Naive thymus-derived CD4-positive, alpha-beta T cell (primary cell): ENCODE measurements at regions not wholly inside any gene's neighbourhood (a gene's known extent, or its start where the extent isn't known, plus 50 kb on each side); places are given as distances from the start of the nearest gene placed in this dataset.

ENCODE experiments used
- ATAC-seq: fragments of 150-1000 bp; cut with Tn5 transposase; 2 replicates; pipeline ENCODE4 v1.10.0; 2021; ENCODE audit warnings: mild to moderate bottlenecking, moderate library complexity
- CTCF ChIA-PET: fragments of 350-600 bp; sonication (Branson Sonifier 250); formaldehyde crosslinking; loops from one replicate; lab custom pipeline; 2021; ENCODE audit warnings: antibody characterized with exemption; lab: Charles Lee
- POLR2A ChIA-PET: fragments of 350-600 bp; sonication (Branson Sonifier 250); formaldehyde crosslinking; loops from one replicate; lab custom pipeline; 2021; ENCODE audit warnings: antibody characterized with exemption, inconsistent platforms; lab: Charles Lee
- DNase-seq, 9 donors: peaks; one replicate each; pipeline versions ENCODE4 v3.0.0 to v3.0.0-alpha.2; 2020 to 2022; ENCODE audit warnings: mixed read lengths in 1 of 9
- H3K27ac ChIP-seq: one replicate; pipeline ENCODE4 v1.7.0; 2013; ENCODE audit warnings: mild to moderate bottlenecking, low read depth, low read length, moderate library complexity
- H3K27me3 ChIP-seq, 2 donors: one replicate each; pipeline ENCODE4 v1.7.0; 2013; ENCODE audit warnings: low read length in 2 of 2, mild to moderate bottlenecking in 2 of 2, moderate library complexity in 2 of 2; ENCODE audit not compliant: control insufficient read depth in 2 of 2, insufficient read depth in 2 of 2
- H3K36me3 ChIP-seq, 3 experiments: 1 replicate in 2 of 3; 2 replicates in 1 of 3; pipeline ENCODE4 v1.7.0; 2013; ENCODE audit warnings: low read length in 3 of 3, mild to moderate bottlenecking in 3 of 3, moderate library complexity in 1 of 3; ENCODE audit not compliant: insufficient read depth in 3 of 3, control insufficient read depth in 2 of 3
- H3K4me1 ChIP-seq, 2 donors: one replicate each; pipeline ENCODE4 v1.7.0; 2013; ENCODE audit warnings: low read length in 2 of 2, mild to moderate bottlenecking in 2 of 2, moderate library complexity in 1 of 2; ENCODE audit not compliant: control insufficient read depth in 2 of 2, insufficient read depth in 2 of 2
- H3K4me3 ChIP-seq: 2 replicates; pipeline ENCODE4 v1.7.0; 2013; ENCODE audit warnings: mild to moderate bottlenecking, low read length
- H3K9me3 ChIP-seq, 3 experiments: 1 replicate in 2 of 3; 2 replicates in 1 of 3; pipeline ENCODE4 v1.7.0; 2013; ENCODE audit warnings: low read length in 3 of 3; ENCODE audit not compliant: control insufficient read depth in 2 of 3
- H3K27ac Mint-ChIP-seq, 9 donors: one replicate each; pipeline ENCODE4 v1.8.0; 2020 to 2022; ENCODE audit warnings: mixed read lengths in 9 of 9, mild to moderate bottlenecking in 8 of 9, moderate library complexity in 5 of 9, inconsistent platforms in 2 of 9
- H3K27me3 Mint-ChIP-seq, 5 donors: one replicate each; pipeline ENCODE4 v1.8.0; 2021 to 2022; ENCODE audit warnings: mixed read lengths in 5 of 5, mild to moderate bottlenecking in 1 of 5
- H3K36me3 Mint-ChIP-seq, 5 donors: one replicate each; pipeline ENCODE4 v1.8.0; 2020 to 2022; ENCODE audit warnings: mixed read lengths in 5 of 5, mild to moderate bottlenecking in 3 of 5, inconsistent platforms in 1 of 5
- H3K4me1 Mint-ChIP-seq, 7 donors: one replicate each; pipeline ENCODE4 v1.8.0; 2020 to 2022; ENCODE audit warnings: mixed read lengths in 7 of 7, mild to moderate bottlenecking in 3 of 7, inconsistent platforms in 1 of 7
- H3K4me3 Mint-ChIP-seq, 10 donors: one replicate each; pipeline ENCODE4 v1.8.0; 2020 to 2022; ENCODE audit warnings: mild to moderate bottlenecking in 10 of 10, mixed read lengths in 10 of 10, moderate library complexity in 6 of 10, inconsistent platforms in 2 of 10
- H3K9me3 Mint-ChIP-seq, 11 donors: one replicate each; pipeline ENCODE4 v1.8.0; 2020 to 2022; ENCODE audit warnings: mixed read lengths in 11 of 11, mild to moderate bottlenecking in 4 of 11, inconsistent platforms in 1 of 11, moderate library complexity in 1 of 11
- intact Hi-C, 2 donors: fragments of 100-400 bp; cut with micrococcal nuclease; formaldehyde crosslinking; loops; one replicate each; pipeline ENCODE4 v1.15.1; 2023

DNA sequence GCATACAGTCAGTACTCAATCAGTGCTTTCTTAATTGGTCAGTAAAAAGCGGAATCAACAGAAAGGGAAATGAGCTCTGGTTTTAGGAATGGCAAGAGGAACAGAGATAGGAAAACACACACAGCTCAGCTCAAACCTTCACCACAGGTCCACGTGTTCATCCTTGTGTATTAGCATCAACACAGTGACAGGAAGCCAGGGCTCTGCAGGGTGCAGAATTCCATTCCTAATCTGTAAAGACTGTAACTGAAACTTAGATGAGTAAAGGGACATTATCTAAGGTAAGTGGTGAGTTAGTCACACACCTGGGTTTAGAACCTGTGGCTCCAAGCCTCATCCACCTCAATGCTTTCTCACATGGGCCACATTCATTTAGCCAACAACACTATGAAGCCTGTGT, 1242.2 kb upstream of the TMEM132C start:
- H3K4me3 Mint-ChIP-seq: no peak overlapping the region
- Histone ChIP-seq H3K36me3 (no peaks in the 10 kb centered on the region), H3K4me1 (no peaks in the 10 kb centered on the region), H3K4me3 (no peak overlapping the region), H3K9me3 (no peaks in the 10 kb centered on the region), H3K27ac (no peak overlapping the region), H3K27me3 (no peaks in the 10 kb centered on the region)
- no peaks in the 10 kb centered on the region for H3K36me3 Mint-ChIP-seq
- DNase-seq (no peak), ATAC-seq (no peak)
- H3K9me3 Mint-ChIP-seq: peaks cover 0 to 13% (median 0%) of the 10 kb centered on the region in 11 donors
- ChIA-PET POLR2A (no interaction called here), CTCF (no interaction called here)
- peaks cover 0 to 9% (median 5%) of the 10 kb centered on the region in 5 donors for H3K27me3 Mint-ChIP-seq
- no peaks in the 10 kb centered on the region for H3K4me1 Mint-ChIP-seq
- H3K27ac Mint-ChIP-seq: no peak overlapping the region
- intact Hi-C loops: no loop called here

DNA sequence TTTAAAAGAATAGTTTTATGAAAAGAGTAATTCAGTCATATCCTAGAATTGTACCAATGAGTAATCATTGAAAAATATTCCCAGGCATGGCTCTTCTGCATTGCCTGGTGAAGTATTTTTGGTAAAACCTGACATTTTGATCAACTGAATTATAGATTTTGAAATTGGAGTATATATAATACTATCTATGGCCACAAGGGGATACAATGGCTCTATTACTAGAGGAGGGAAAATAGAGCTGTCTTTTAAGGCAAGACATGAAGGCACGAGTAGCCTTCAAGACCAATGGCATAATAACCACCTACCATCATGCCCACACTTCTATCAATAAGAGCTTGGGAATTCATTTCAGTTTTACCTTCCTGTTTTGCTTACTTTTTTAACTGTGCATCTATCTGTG, 1241.4 kb upstream of the TMEM132C start:
- DNase-seq (no peak), ATAC-seq (no peak)
- Histone ChIP-seq H3K27me3 (no peaks in the 10 kb centered on the region), H3K4me3 (no peak overlapping the region), H3K27ac (no peak overlapping the region), H3K9me3 (no peaks in the 10 kb centered on the region), H3K4me1 (no peaks in the 10 kb centered on the region), H3K36me3 (no peaks in the 10 kb centered on the region)
- H3K4me1 Mint-ChIP-seq: no peaks in the 10 kb centered on the region
- peaks cover 0 to 9% (median 5%) of the 10 kb centered on the region in 5 donors for H3K27me3 Mint-ChIP-seq
- POLR2A ChIA-PET: no interaction called here
- CTCF ChIA-PET: no interaction called here
- H3K36me3 Mint-ChIP-seq: no peaks in the 10 kb centered on the region
- H3K27ac Mint-ChIP-seq: no peak overlapping the region
- peaks cover 0 to 13% (median 0%) of the 10 kb centered on the region in 11 donors for H3K9me3 Mint-ChIP-seq
- intact Hi-C loops: no loop called here
- H3K4me3 Mint-ChIP-seq: no peak overlapping the region

GRCh38 chr12:127035011-127035879, 1231.7 kb upstream of the TMEM132C start:
- no peak overlapping the region for H3K4me3 Mint-ChIP-seq
- H3K36me3 Mint-ChIP-seq: no peaks in the 10 kb centered on the region
- Histone ChIP-seq H3K9me3 (no peaks in the 10 kb centered on the region), H3K4me1 (no peaks in the 10 kb centered on the region), H3K27me3 (no peaks in the 10 kb centered on the region), H3K36me3 (no peaks in the 10 kb centered on the region), H3K4me3 (no peak overlapping the region), H3K27ac (no peak overlapping the region)
- H3K4me1 Mint-ChIP-seq: no peaks in the 10 kb centered on the region
- POLR2A ChIA-PET: no interaction called here
- peaks cover 0 to 15% (median 0%) of the 10 kb centered on the region in 5 donors for H3K27me3 Mint-ChIP-seq
- no peaks in the 10 kb centered on the region for H3K9me3 Mint-ChIP-seq
- ATAC-seq: no peak
- no peak for DNase-seq
- intact Hi-C loops: no loop called here
- CTCF ChIA-PET: no interaction called here
- H3K27ac Mint-ChIP-seq: no peak overlapping the region

- H3K4me1 Mint-ChIP-seq: peaks cover 0 to 1% (median 0%) of the 10 kb centered on the region in 7 donors
- intact Hi-C loops: no loop called here
- Histone ChIP-seq H3K36me3 (no peaks in the 10 kb centered on the region), H3K9me3 (no peaks in the 10 kb centered on the region), H3K27me3 (no peaks in the 10 kb centered on the region), H3K4me1 (no peaks in the 10 kb centered on the region), H3K4me3 (no peak overlapping the region), H3K27ac (no peak overlapping the region)
- no peak for ATAC-seq
- peaks cover 0 to 25% (median 3%) of the 10 kb centered on the region in 5 donors for H3K27me3 Mint-ChIP-seq
- H3K9me3 Mint-ChIP-seq: peaks cover 0 to 2% (median 0%) of the 10 kb centered on the region in 11 donors
- no peak overlapping the region for H3K27ac Mint-ChIP-seq
- CTCF ChIA-PET: no interaction called here
- H3K4me3 Mint-ChIP-seq: no peak overlapping the region
- no peak for DNase-seq
- no peaks in the 10 kb centered on the region for H3K36me3 Mint-ChIP-seq
- POLR2A ChIA-PET: no interaction called here
These were observed 1228.8 kb upstream of the TMEM132C start for GRCh38 chr12:127038152-127038551.

- no peaks in the 10 kb centered on the region for H3K4me1 ChIP-seq
- ATAC-seq: no peak
- H3K36me3 ChIP-seq: no peaks in the 10 kb centered on the region
- intact Hi-C loops: no loop called here
- ChIA-PET CTCF (no interaction called here), POLR2A (no interaction called here)
- H3K27me3 ChIP-seq: no peaks in the 10 kb centered on the region
- H3K9me3 ChIP-seq: no peaks in the 10 kb centered on the region
- DNase-seq: no peak
- Mint-ChIP-seq H3K27ac (no peak overlapping the region), H3K4me3 (no peak overlapping the region), H3K4me1 (peaks cover 0 to 1% (median 0%) of the 10 kb centered on the region in 7 donors), H3K27me3 (peaks cover 0 to 23% (median 3%) of the 10 kb centered on the region in 5 donors), H3K36me3 (no peaks in the 10 kb centered on the region), H3K9me3 (peaks cover 0 to 2% (median 0%) of the 10 kb centered on the region in 11 donors)
- H3K4me3 ChIP-seq: no peak overlapping the region
- H3K27ac ChIP-seq: no peak overlapping the region
These were observed 1228.2 kb upstream of the TMEM132C start for GRCh38 chr12:127038761-127039160.

DNA sequence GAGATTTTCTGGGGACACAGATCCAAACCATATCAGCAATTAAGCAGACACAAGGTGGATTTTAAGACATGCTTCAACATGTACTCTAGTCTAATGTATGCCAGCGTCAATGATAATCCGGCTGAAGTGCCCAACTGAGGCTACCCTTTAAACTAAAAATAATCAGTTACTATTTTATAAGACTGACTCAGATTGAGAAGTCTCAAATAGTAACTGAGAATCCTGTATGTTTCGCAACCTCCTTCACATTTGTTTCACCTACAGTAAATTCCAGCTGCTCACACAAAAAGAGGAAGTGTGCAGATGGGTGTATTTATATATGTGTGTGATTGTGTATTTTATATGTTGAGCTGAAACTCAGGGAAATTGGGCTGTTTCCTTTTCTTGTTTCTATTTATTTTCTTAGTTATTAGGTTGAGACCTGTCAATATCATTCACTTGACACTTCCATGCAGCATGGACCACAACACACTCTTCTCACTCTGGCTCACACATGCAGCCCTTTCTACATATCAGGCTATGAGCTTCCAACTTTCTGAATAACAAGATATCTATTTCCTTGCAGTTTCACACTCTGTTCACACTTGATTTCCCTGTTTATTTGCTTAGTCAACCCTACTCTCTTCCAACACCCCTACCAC, 1224.9 kb upstream of the TMEM132C start:
- Mint-ChIP-seq H3K4me3 (no peak overlapping the region), H3K9me3 (peaks cover 0 to 2% (median 0%) of the 10 kb centered on the region in 11 donors), H3K27ac (no peak overlapping the region), H3K36me3 (no peaks in the 10 kb centered on the region), H3K4me1 (peaks cover 0 to 3% (median 0%) of the 10 kb centered on the region in 7 donors), H3K27me3 (peaks cover 0 to 20% (median 6%) of the 10 kb centered on the region in 5 donors)
- ChIA-PET POLR2A (no interaction called here), CTCF (no interaction called here)
- H3K27me3 ChIP-seq: no peaks in the 10 kb centered on the region
- H3K36me3 ChIP-seq: no peaks in the 10 kb centered on the region
- ATAC-seq: no peak
- no peaks in the 10 kb centered on the region for H3K4me1 ChIP-seq
- no peaks in the 10 kb centered on the region for H3K9me3 ChIP-seq
- H3K4me3 ChIP-seq: no peak overlapping the region
- no peak for DNase-seq
- no peak overlapping the region for H3K27ac ChIP-seq
- intact Hi-C loops: no loop called here
